ENCODE measurements at regions not wholly inside any gene's neighbourhood (a gene's known extent, or its start where the extent isn't known, plus 50 kb on each side); places are given as distances from the start of the nearest gene placed in this dataset.

- H3K4me1 ChIP-seq (ENCODE audit: control insufficient read depth in 1 of 2, low read depth in 2 of 2) = peaks cover 13 to 38% of the 10 kb centered on the region in 2 donors
- H3K9me3 ChIP-seq = no peaks in the 10 kb centered on the region
- peak overlapping the region; percentile 13 for H3K4me3 ChIP-seq
- no peaks in the 10 kb centered on the region for H3K36me3 ChIP-seq
- TF ChIP-seq CTCF (IDR thresholded peaks at IDR 0.05) = no peak
- no peak for ATAC-seq (ENCODE audit: insufficient number of reproducible peaks, low FRiP score, low read depth)
- H3K27me3 ChIP-seq (replicated peaks; ENCODE audit: insufficient read depth) = no peaks in the 10 kb centered on the region
- DNase-seq (ENCODE audit: low spot score) = no peak
- peak overlapping the region in 1 of 2 donors; percentile 29 for H3K27ac ChIP-seq
Measured at GRCh38 chr3:104521606-104522336, 844.9 kb upstream of the ALCAM start.

DNA sequence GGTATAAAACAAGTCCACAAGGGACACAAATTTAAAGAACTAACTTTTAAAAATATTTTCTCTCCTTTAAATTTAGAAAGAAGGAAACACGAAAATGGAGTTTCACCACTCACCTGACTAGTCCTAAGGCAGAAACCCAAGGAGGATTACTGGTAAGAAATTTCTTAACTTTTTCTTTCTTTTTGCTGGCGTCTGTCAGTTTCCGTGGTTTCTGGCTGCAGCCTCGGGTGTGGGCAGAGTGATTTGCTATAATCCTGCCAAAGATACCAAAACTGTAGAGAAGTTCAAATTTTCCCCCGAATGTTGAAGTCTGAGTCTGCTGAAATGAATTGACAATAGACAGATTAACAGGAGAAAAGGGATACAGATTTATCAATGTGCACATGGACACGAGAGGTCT, 843.6 kb upstream of the ALCAM start:
- H3K27ac ChIP-seq = peak overlapping the region; percentile 41 to 48
- DNase-seq (ENCODE audit: low spot score) (no peak), ATAC-seq (ENCODE audit: insufficient number of reproducible peaks, low FRiP score, low read depth) (no peak)
- peaks cover 13 to 38% of the 10 kb centered on the region in 2 donors for H3K4me1 ChIP-seq (ENCODE audit: control insufficient read depth in 1 of 2, low read depth in 2 of 2)
- no peaks in the 10 kb centered on the region for H3K36me3 ChIP-seq
- H3K9me3 ChIP-seq = no peaks in the 10 kb centered on the region
- peak overlapping the region; percentile 54 for H3K4me3 ChIP-seq
- no peaks in the 10 kb centered on the region for H3K27me3 ChIP-seq (replicated peaks; ENCODE audit: insufficient read depth)
- TF ChIP-seq CTCF (IDR thresholded peaks at IDR 0.05) = no peak

- no peak overlapping the region for H3K4me3 ChIP-seq
- H3K27me3 ChIP-seq (replicated peaks; ENCODE audit: insufficient read depth) = no peaks in the 10 kb centered on the region
- peaks cover 2 to 13% of the 10 kb centered on the region in 2 donors for H3K4me1 ChIP-seq (ENCODE audit: control insufficient read depth in 1 of 2, low read depth in 2 of 2)
- DNase-seq (ENCODE audit: low spot score) = no peak
- H3K9me3 ChIP-seq = no peaks in the 10 kb centered on the region
- no peak overlapping the region for H3K27ac ChIP-seq
- no peak for ATAC-seq (ENCODE audit: insufficient number of reproducible peaks, low FRiP score, low read depth)
- TF ChIP-seq CTCF (IDR thresholded peaks at IDR 0.05) = no peak
- no peaks in the 10 kb centered on the region for H3K36me3 ChIP-seq
Measured at GRCh38 chr3:104526901-104527401, 839.8 kb upstream of the ALCAM start.

- ATAC-seq (ENCODE audit: insufficient number of reproducible peaks, low FRiP score, low read depth) = no peak
Measured at GRCh38 chr3:104530934-104531333, 835.8 kb upstream of the ALCAM start.

GRCh38 chr3:104536715-104537114, 830.0 kb upstream of the ALCAM start:
- Histone ChIP-seq H3K27ac (no peak overlapping the region), H3K4me3 (no peak overlapping the region), H3K9me3 (peaks cover 11% of the 10 kb centered on the region), H3K4me1 (ENCODE audit: control insufficient read depth in 1 of 2, low read depth in 2 of 2) (no peaks in the 10 kb centered on the region), H3K27me3 (replicated peaks; ENCODE audit: insufficient read depth) (no peaks in the 10 kb centered on the region), H3K36me3 (no peaks in the 10 kb centered on the region)
- DNase-seq (ENCODE audit: low spot score) (no peak), ATAC-seq (ENCODE audit: insufficient number of reproducible peaks, low FRiP score, low read depth) (no peak)
- no peak for TF ChIP-seq CTCF (IDR thresholded peaks at IDR 0.05)

More at GRCh38 chr3:104530934-104531333, 835.8 kb upstream of the ALCAM start:
- Histone ChIP-seq H3K4me3 (no peak overlapping the region), H3K27ac (no peak overlapping the region), H3K4me1 (ENCODE audit: control insufficient read depth in 1 of 2, low read depth in 2 of 2) (no peaks in the 10 kb centered on the region), H3K9me3 (peaks cover 11% of the 10 kb centered on the region), H3K36me3 (no peaks in the 10 kb centered on the region), H3K27me3 (replicated peaks; ENCODE audit: insufficient read depth) (no peaks in the 10 kb centered on the region)
- TF ChIP-seq CTCF (IDR thresholded peaks at IDR 0.05) = no peak
- DNase-seq (ENCODE audit: low spot score) = no peak

Measured in thoracic aorta (tissue), 2 donors.